NCI-H2171 (cell line): ENCODE measurements at regions not wholly inside any gene's neighbourhood (a gene's known extent, or its start where the extent isn't known, plus 50 kb on each side); places are given as distances from the start of the nearest gene placed in this dataset.

ENCODE experiments used
- DNase-seq: peaks from one replicate; lab custom pipeline; 2025; lab: John Stamatoyannopoulos, UW

DNA sequence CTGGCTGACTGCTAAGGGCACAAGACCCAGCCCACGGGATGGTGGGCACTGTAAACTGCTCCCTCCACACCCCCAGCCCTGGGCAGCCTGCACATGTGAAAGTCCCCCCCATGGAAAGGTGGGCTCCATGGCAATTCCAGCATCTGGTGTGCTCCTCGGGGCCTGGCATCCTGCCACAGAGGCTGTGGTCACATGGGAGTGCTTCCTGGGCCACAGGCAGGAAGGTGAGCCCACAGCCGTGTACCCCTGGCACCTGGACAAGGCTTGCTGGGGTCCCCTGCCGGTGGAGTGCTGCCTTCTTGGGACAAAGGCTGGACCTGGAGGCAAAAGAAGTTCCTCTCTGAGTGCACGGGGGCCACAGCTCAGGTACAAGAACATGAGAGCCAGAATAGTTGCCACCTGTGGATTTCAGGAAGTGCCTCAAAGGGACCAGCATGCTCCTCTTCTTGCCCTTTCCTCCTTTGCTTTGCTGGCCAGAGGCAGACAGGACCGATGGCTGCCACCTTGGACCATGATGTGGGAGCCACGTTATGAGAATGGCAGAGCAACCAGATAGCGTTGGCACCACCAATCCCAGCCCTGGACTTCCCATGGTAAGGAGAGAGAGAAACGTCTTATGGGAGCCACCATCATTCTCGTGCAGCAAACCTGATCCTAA is 120.2 kb upstream of the MLN start:
- DNase-seq, result peak; percentile 29

DNA sequence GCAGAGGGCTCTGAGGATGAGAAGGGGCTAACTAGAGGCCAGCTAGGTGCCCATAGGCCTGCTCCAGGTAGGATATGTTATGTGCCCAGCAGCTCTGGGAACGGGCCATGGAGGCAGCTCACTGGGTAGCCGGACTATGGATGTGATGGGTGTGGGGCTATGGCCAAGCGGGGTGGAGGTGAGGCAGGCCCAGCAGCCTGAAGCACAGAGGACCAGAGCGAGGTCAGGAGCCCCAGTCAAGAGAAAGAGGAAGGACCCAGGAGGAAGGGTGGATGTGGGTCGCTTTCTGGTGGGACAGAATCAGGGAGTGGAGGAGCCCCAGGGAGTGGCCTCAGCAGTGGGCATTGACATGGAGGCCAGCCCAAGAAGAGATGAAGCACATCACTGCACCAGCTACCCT is 117.9 kb upstream of the MLN start:
- no peak for DNase-seq

DNA sequence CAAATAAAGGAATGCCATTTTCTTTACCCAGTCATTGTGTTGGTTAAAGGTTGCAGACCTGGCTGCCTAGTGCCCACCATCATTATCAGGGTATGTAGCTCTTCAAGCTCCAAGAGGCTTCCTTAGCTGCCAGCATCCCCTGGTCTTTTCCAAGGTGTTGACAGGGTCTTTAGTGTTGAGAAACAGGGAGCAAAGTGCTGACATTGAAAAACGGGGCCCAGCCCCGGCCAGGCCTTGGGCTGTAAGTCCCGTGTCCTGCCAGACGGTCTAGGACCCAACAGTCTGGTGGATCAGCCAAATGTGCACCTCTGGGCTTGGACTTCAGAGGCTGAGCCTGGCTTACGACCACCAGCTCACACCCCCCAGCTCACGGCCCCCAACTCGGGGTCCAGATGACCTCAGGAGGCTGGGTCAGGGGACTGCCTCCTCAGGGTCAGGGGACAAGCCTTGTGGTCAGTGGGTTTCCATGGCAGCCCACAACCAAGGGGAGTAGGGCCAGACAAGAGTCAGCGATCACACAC is 114.4 kb upstream of the MLN start:
- no peak for DNase-seq

- peak; percentile 25 for DNase-seq
Observed at GRCh38 chr6:33915134-33915533, 111.3 kb upstream of the MLN start.

DNA sequence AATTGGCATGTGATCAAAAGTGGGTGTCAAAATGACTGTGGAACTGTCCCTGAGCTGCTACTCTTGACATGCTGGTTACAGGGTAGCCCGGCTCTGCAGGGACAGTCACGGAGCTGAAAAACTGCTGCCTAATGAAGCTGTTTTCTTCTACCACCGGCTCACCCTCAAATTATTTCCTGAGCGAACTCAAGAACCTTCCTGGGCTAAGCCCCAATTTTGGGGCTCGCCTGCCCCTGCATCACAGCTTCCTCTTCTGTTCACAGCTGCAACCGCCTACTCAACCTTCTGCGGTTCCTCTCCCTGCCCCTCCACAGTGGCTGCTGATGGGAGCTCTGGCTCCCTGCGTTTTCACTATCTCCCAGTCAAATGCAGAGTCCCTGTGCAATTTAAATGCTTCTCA is 110.8 kb upstream of the MLN start:
- no peak for DNase-seq

DNA sequence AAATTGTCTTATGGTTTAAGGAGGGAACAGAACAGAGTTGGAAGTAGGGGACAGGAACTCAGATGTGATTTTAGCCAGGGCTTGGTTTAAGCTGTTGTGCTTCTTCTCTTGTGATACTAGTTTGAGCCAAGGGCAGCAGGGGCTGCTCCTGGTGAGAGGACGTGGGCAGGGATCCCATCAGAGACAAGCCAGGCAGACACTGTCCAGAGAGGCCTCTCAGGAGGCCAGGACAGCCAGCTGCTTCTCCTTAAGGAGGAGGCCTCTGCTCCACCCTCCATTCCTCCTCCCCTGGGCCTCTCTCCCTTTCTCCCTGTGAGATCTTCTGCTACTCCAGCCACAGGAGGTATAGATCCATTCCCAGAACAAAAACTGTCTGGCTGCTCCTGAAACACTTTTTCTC is 108.4 kb upstream of the MLN start:
- DNase-seq, result no peak

DNA sequence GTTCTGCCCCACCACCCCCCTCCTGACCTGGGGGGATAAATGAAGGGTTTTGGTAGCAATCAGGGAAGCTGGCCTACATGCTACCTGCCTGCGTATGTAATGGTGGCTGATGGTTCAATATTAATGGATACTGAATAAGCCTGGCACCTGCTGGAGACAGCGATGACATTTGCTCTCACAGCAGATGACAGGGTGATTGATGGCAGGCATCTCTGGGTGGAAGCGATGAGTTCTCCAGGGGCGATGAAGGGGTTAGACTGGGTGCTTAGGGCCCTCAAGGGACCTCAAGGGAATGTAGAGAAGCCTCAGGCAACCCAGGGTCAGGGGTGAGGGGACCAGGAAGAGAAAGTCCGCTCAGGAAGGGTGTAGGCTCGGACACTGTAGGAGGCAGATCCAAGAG is 107.7 kb upstream of the MLN start:
- DNase-seq, result no peak

- DNase-seq, result no peak
Observed at GRCh38 chr6:33910594-33910993, 106.8 kb upstream of the MLN start.

DNA sequence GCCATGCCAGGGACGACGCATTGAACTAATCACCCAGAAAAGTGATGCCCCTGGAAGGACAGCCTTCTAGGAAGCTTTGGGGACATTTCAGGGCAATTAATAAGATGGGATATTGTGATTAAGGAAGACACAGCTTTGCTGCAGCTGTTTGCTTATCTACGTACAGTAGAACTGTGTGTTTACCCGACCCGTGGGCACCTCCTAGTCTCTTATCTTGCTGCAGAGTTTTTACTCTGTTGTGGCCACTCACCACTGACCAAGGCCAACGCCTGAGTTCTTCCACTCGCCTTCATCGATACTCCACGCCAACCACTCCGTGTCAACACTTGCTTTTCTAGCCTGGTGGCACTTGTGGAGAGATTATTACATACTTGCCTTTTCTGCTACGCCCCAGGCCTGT is 105.9 kb upstream of the MLN start:
- no peak for DNase-seq

DNA sequence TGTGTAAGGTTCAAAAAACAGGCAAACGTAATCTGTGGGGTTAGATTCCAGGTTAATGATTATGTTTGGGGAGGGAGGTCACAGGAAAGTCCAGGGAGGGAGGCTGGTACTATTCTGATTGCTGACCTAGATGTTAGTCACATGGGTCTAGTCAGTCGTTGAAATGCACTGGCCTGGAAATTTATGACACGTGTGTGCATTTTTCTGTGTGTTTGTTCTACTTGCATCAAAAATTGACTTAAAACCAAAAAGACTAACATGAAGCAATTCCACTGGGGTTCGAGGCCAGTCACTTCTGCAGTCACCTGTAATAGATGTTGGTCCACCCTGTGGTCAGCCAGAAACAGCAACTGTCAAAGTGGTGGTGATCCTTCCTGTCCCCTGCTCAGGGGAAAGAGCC is 104.2 kb upstream of the MLN start:
- no peak for DNase-seq

DNA sequence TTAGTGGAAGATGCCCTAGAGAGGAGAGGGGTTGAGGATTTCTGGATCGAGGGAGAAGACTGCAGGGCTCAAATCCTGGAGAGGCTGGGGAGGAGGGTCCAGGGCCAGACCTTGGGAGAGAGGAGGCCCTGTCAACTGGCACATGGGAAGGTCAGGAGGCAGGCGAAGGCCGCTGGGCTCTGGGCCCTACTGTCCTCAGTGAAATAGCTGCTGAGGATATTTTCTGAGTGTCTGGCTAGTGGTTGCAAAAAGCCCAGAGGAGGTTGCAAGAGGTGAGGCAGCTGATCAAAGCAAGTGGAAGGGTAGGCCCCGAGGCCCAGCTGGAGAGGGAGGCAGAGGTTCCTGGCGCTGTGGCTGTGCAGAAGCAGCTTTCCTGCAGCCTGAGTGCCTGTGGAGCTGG is 103.4 kb upstream of the MLN start:
- DNase-seq, result no peak

- DNase-seq, result peak; percentile 55
Observed at GRCh38 chr6:33906439-33906838, 102.6 kb upstream of the MLN start.

GRCh38 chr6:33905071-33905609 is 101.3 kb upstream of the MLN start:
- DNase-seq, result no peak

GRCh38 chr6:33904747-33905065 is 100.9 kb upstream of the MLN start:
- no peak for DNase-seq

- DNase-seq, result no peak
Observed at GRCh38 chr6:33904050-33904746, 100.4 kb upstream of the MLN start.

GRCh38 chr6:33903579-33903978 is 99.8 kb upstream of the MLN start:
- DNase-seq, result no peak

DNA sequence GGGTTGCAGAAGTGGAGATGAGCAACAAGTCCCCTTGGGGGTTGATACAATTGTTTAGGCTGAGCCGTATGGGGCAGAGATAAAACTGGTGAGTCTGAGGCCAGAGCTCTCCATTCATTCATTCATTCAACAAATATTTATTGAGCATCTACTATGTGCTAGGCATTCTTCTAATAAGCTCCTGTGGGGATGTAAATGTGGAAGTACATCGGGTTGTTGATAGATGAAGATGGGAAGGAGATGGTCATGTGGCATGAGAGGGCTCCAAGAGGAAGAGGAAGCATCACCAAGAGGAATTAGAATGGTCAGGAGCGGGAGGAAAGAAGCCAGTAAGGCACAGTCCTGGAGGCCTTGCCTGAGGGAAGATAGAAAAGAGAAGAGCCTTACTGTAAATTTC is 98.7 kb upstream of the MLN start:
- no peak for DNase-seq

GRCh38 chr6:33901822-33902456 is 98.1 kb upstream of the MLN start:
- no peak for DNase-seq

- no peak for DNase-seq
Observed at GRCh38 chr6:33898771-33899170, 95.0 kb upstream of the MLN start.

- DNase-seq, result no peak
Observed at GRCh38 chr6:33897189-33897780, 93.5 kb upstream of the MLN start.

GRCh38 chr6:33896391-33897188 is 92.8 kb upstream of the MLN start:
- no peak for DNase-seq

GRCh38 chr6:33895988-33896387 is 92.2 kb upstream of the MLN start:
- no peak for DNase-seq
